ENCODE measurements at regions not wholly inside any gene's neighbourhood (a gene's known extent, or its start where the extent isn't known, plus 50 kb on each side); places are given as distances from the start of the nearest gene placed in this dataset.

- no peaks in the 10 kb centered on the region for H3K79me2 ChIP-seq (ENCODE audit: insufficient read depth, low read length)
- H2AFZ ChIP-seq (ENCODE audit: low read length): no peak overlapping the region
- H4K20me1 ChIP-seq (ENCODE audit: insufficient read depth, low read length, poor library complexity, severe bottlenecking): no peaks in the 10 kb centered on the region
- H3K9me2 ChIP-seq (replicated peaks; ENCODE audit: low read depth, low read length): no peaks in the 10 kb centered on the region
- H3K9ac ChIP-seq (ENCODE audit: low read depth, low read length, poor library complexity, severe bottlenecking): no peak overlapping the region
- no peaks in the 10 kb centered on the region for H3K9me3 ChIP-seq (ENCODE audit: insufficient read depth, low read depth, low read length)
- H3K4me3 ChIP-seq (ENCODE audit: low read length, poor library complexity, severe bottlenecking): no peak overlapping the region
- H3F3A ChIP-seq (ENCODE audit: low read depth): no peaks in the 10 kb centered on the region
- H3K27me3 ChIP-seq (ENCODE audit: insufficient read depth, low read length, poor library complexity, severe bottlenecking): no peaks in the 10 kb centered on the region
- no peak for TF ChIP-seq CTCF (conservative IDR thresholded peaks at IDR 0.05; ENCODE audit: low read length)
- TF ChIP-seq EZH2phosphoT487 (IDR thresholded peaks at IDR 0.05; ENCODE audit: borderline replicate concordance): no peak
- H3K36me3 ChIP-seq (ENCODE audit: insufficient read depth, low read length): no peaks in the 10 kb centered on the region
- no peak overlapping the region for H3K4me2 ChIP-seq (ENCODE audit: low read depth, low read length, poor library complexity, severe bottlenecking)
- no peaks in the 10 kb centered on the region for H3K4me1 ChIP-seq (ENCODE audit: insufficient read depth, low read length, poor library complexity, severe bottlenecking)
Observed at GRCh38 chr15:94723801-94724200, 492.4 kb downstream of the MCTP2 start.

DNA sequence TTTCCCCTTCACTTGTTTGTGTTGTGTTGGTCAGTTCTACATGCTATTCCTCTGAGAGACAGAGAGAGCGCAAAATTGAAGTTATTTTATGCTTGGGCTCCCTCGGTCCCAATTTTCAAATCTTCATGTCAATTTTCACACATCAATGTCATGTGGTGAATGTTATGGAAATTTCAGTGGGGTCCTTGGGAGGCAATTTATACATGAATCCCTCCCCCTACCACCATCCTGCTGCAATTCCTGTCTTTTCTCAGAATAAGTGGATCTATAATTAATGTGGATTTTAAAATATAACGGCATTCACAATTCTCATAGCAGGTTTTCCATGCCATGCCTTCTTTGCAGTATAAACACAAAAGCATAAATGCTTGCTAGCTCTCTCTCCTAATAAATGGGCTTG lies 499.9 kb downstream of the MCTP2 start:
- Histone ChIP-seq H4K20me1 (ENCODE audit: insufficient read depth, low read length, poor library complexity, severe bottlenecking) (no peaks in the 10 kb centered on the region), H3K27me3 (ENCODE audit: insufficient read depth, low read length, poor library complexity, severe bottlenecking) (no peaks in the 10 kb centered on the region), H3K36me3 (ENCODE audit: insufficient read depth, low read length) (no peaks in the 10 kb centered on the region), H3K9me3 (ENCODE audit: insufficient read depth, low read depth, low read length) (no peaks in the 10 kb centered on the region), H3K9me2 (replicated peaks; ENCODE audit: low read depth, low read length) (no peaks in the 10 kb centered on the region), H3K9ac (ENCODE audit: low read depth, low read length, poor library complexity, severe bottlenecking) (no peak overlapping the region), H3K4me3 (ENCODE audit: low read length, poor library complexity, severe bottlenecking) (no peak overlapping the region), H3K4me1 (ENCODE audit: insufficient read depth, low read length, poor library complexity, severe bottlenecking) (no peaks in the 10 kb centered on the region), H3F3A (ENCODE audit: low read depth) (no peaks in the 10 kb centered on the region), H2AFZ (ENCODE audit: low read length) (no peak overlapping the region), H3K79me2 (ENCODE audit: insufficient read depth, low read length) (no peaks in the 10 kb centered on the region), H3K4me2 (ENCODE audit: low read depth, low read length, poor library complexity, severe bottlenecking) (no peak overlapping the region)
- no peak for TF ChIP-seq EZH2phosphoT487 (IDR thresholded peaks at IDR 0.05; ENCODE audit: borderline replicate concordance)
- TF ChIP-seq CTCF (conservative IDR thresholded peaks at IDR 0.05; ENCODE audit: low read length): no peak

DNA sequence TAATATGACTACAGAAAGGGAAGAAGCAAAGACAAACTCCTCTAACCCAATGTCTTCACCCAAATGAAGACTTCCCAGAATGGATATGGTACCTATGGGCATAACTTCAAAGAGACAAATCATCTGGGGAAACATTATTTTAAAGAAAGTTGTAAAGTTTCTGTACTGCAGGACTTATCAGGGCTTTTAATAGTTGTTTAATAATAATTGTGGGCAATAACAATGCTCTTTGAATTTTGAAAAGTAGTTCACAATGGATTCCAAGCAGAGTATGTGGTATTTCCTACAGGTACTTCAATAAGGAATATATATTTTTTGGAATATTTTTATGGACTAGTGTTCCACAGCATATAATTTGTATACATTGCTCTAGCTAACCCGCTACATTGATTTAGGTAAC lies 503.1 kb downstream of the MCTP2 start:
- Histone ChIP-seq H3K9me2 (replicated peaks; ENCODE audit: low read depth, low read length) (no peaks in the 10 kb centered on the region), H2AFZ (ENCODE audit: low read length) (no peak overlapping the region), H3K79me2 (ENCODE audit: insufficient read depth, low read length) (no peaks in the 10 kb centered on the region), H3K27me3 (ENCODE audit: insufficient read depth, low read length, poor library complexity, severe bottlenecking) (no peaks in the 10 kb centered on the region), H4K20me1 (ENCODE audit: insufficient read depth, low read length, poor library complexity, severe bottlenecking) (no peaks in the 10 kb centered on the region), H3K9me3 (ENCODE audit: insufficient read depth, low read depth, low read length) (no peaks in the 10 kb centered on the region), H3F3A (ENCODE audit: low read depth) (no peaks in the 10 kb centered on the region), H3K4me3 (ENCODE audit: low read length, poor library complexity, severe bottlenecking) (no peak overlapping the region), H3K9ac (ENCODE audit: low read depth, low read length, poor library complexity, severe bottlenecking) (no peak overlapping the region), H3K4me2 (ENCODE audit: low read depth, low read length, poor library complexity, severe bottlenecking) (no peak overlapping the region), H3K4me1 (ENCODE audit: insufficient read depth, low read length, poor library complexity, severe bottlenecking) (no peaks in the 10 kb centered on the region), H3K36me3 (ENCODE audit: insufficient read depth, low read length) (no peaks in the 10 kb centered on the region)
- TF ChIP-seq CTCF (conservative IDR thresholded peaks at IDR 0.05; ENCODE audit: low read length): no peak
- TF ChIP-seq EZH2phosphoT487 (IDR thresholded peaks at IDR 0.05; ENCODE audit: borderline replicate concordance): no peak
